Parathyroid adenoma (tissue), 2 donors: ENCODE measurements at regions not wholly inside any gene's neighbourhood (a gene's known extent, or its start where the extent isn't known, plus 50 kb on each side); places are given as distances from the start of the nearest gene placed in this dataset.

Experiments used
- H2AFZ ChIP-seq: fragments of 300-600 bp; sonication (generic); one replicate; pipeline ENCODE4 v1.7.0; 2017; ENCODE audit warnings: antibody characterized with exemption, mild to moderate bottlenecking
- H3K27ac ChIP-seq: fragments of 300-600 bp; sonication (generic); one replicate; pipeline ENCODE4 v1.7.0; 2017
- H3K27me3 ChIP-seq: fragments of 300-600 bp; sonication (generic); one replicate; pipeline ENCODE4 v1.7.0; 2017; ENCODE audit warnings: low read length; ENCODE audit not compliant: control insufficient read depth, insufficient read depth
- H3K36me3 ChIP-seq: fragments of 300-600 bp; sonication (generic); one replicate; pipeline ENCODE4 v1.7.0; 2017; ENCODE audit warnings: low read length; ENCODE audit not compliant: control insufficient read depth, insufficient read depth
- H3K4me1 ChIP-seq: fragments of 300-600 bp; sonication (generic); one replicate; pipeline ENCODE4 v1.7.0; 2017; ENCODE audit warnings: control low read depth
- H3K4me2 ChIP-seq: fragments of 300-600 bp; sonication (generic); one replicate; pipeline ENCODE4 v1.7.0; 2017; ENCODE audit warnings: low read length
- H3K4me3 ChIP-seq: fragments of 300-600 bp; sonication (generic); one replicate; pipeline ENCODE4 v1.7.0; 2017; ENCODE audit warnings: low read depth, low read length
- H3K79me2 ChIP-seq: fragments of 300-600 bp; sonication (generic); one replicate; pipeline ENCODE4 v1.7.0; 2017; ENCODE audit warnings: control low read depth
- H3K9ac ChIP-seq: fragments of 300-600 bp; sonication (generic); one replicate; pipeline ENCODE4 v1.7.0; 2017; ENCODE audit warnings: mild to moderate bottlenecking
- H3K9me3 ChIP-seq: fragments of 300-600 bp; sonication (generic); one replicate; pipeline ENCODE4 v1.7.0; 2017; ENCODE audit warnings: low read length; ENCODE audit not compliant: control insufficient read depth
- CTCF ChIP-seq: fragments of 300-600 bp; sonication (generic); IDR thresholded peaks from one replicate; pipeline ENCODE4 v1.7.0; 2017; ENCODE audit warnings: antibody characterized with exemption, mild to moderate bottlenecking
- donor health status: primary hyperparathyroidism.

- Histone ChIP-seq H3K27ac (no peak overlapping the region), H2AFZ (no peak overlapping the region), H3K27me3 (no peaks in the 10 kb centered on the region), H3K4me3 (no peak overlapping the region), H3K36me3 (no peaks in the 10 kb centered on the region), H3K4me2 (no peak overlapping the region), H3K4me1 (no peaks in the 10 kb centered on the region), H3K79me2 (no peaks in the 10 kb centered on the region), H3K9me3 (no peaks in the 10 kb centered on the region), H3K9ac (no peak overlapping the region)
- no peak for TF ChIP-seq CTCF
Measured at GRCh38 chr12:102593134-102593533, 112.8 kb upstream of the IGF1 start.

DNA sequence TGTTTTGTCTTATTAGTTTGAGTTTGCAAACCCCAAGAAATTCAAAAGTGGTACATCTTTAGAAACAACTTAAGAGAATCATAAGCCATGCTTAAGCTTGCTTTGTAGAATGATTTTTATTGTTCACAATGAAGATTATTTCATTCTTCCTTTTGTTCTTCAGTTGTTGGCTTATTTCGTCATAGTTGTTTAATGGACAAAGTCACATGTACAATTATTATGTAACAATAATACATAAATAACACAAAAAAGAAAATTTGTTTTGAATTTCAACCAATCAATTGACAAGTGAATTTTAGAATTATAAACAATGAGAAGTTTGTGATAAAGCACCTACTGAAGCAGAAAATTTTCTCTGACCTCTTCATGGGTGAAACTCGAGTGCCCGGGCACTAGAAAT lies 111.8 kb upstream of the IGF1 start:
- Histone ChIP-seq H3K27me3 (no peaks in the 10 kb centered on the region), H3K9me3 (no peaks in the 10 kb centered on the region), H3K36me3 (no peaks in the 10 kb centered on the region), H3K4me1 (no peaks in the 10 kb centered on the region), H3K4me2 (no peak overlapping the region), H3K9ac (no peak overlapping the region), H3K27ac (no peak overlapping the region), H3K79me2 (no peaks in the 10 kb centered on the region), H3K4me3 (no peak overlapping the region), H2AFZ (no peak overlapping the region)
- TF ChIP-seq CTCF = no peak

DNA sequence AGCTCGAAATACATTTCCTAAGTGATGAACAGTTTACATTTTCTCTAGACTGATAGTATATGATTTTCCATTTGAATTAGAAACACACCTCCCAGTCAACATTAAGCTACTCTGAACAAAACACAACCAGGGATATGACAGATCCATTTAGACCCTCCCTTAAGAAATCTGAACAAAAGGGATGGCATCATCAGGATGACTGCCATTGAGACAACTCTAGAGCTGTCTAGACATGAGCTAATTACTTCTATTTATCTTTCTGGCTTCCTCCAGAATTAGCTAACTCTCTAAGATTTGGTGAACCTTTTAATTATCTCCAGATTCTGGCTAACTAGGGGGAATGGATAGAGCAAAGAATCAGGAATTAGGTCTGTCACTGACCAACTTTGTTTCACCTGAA lies 92.9 kb upstream of the IGF1 start:
- Histone ChIP-seq H3K4me2 (no peak overlapping the region), H3K4me3 (no peak overlapping the region), H3K27ac (no peak overlapping the region), H3K9me3 (no peaks in the 10 kb centered on the region), H3K36me3 (no peaks in the 10 kb centered on the region), H2AFZ (no peak overlapping the region), H3K9ac (no peak overlapping the region), H3K27me3 (no peaks in the 10 kb centered on the region), H3K79me2 (no peaks in the 10 kb centered on the region), H3K4me1 (no peaks in the 10 kb centered on the region)
- no peak for TF ChIP-seq CTCF

GRCh38 chr12:102571889-102572288 lies 91.5 kb upstream of the IGF1 start:
- no peak for TF ChIP-seq CTCF
- H3K27ac ChIP-seq = no peak overlapping the region
- H3K9me3 ChIP-seq = no peaks in the 10 kb centered on the region
- no peaks in the 10 kb centered on the region for H3K4me1 ChIP-seq
- no peak overlapping the region for H3K9ac ChIP-seq
- no peak overlapping the region for H3K4me3 ChIP-seq
- no peak overlapping the region for H2AFZ ChIP-seq
- H3K4me2 ChIP-seq = no peak overlapping the region
- no peaks in the 10 kb centered on the region for H3K79me2 ChIP-seq
- no peaks in the 10 kb centered on the region for H3K36me3 ChIP-seq
- H3K27me3 ChIP-seq = no peaks in the 10 kb centered on the region

DNA sequence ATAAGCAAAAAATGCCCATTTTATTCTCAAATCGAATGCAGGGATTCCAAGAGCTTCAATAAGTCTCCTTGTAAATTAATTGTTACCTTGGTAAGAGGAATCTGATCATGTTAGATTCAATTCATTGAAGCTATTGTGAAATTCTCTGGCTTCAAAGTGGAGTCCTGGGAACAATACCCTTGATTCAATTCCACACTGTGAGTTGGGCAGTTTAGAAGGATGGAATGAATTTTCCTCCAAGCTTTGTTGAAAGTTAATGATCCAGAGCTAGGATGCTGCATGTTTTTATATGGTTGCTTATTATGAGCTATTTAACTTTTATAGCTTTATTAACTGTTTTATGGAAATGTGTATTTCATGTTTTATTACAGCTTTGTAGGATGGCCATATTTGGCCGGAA lies 89.9 kb upstream of the IGF1 start:
- Histone ChIP-seq H3K79me2 (no peaks in the 10 kb centered on the region), H3K27me3 (no peaks in the 10 kb centered on the region), H3K9me3 (no peaks in the 10 kb centered on the region), H3K9ac (no peak overlapping the region), H3K36me3 (no peaks in the 10 kb centered on the region), H3K27ac (no peak overlapping the region), H3K4me1 (no peaks in the 10 kb centered on the region), H2AFZ (no peak overlapping the region), H3K4me3 (no peak overlapping the region), H3K4me2 (no peak overlapping the region)
- TF ChIP-seq CTCF = no peak
